H7 (cell line): ENCODE measurements at regions not wholly inside any gene's neighbourhood (a gene's known extent, or its start where the extent isn't known, plus 50 kb on each side); places are given as distances from the start of the nearest gene placed in this dataset.

Source experiments
- DNase-seq: peaks from one replicate; pipeline ENCODE4 v3.0.0; 2012
- H3K27me3 ChIP-seq: 2 replicates; pipeline ENCODE4 v1.6.0; 2011; ENCODE audit warnings: mild to moderate bottlenecking, low read length; ENCODE audit not compliant: control insufficient read depth, insufficient read depth
- H3K36me3 ChIP-seq: replicated peaks from 2 replicates; pipeline ENCODE4 v1.5.1; 2011; ENCODE audit warnings: low read length; ENCODE audit not compliant: control insufficient read depth, insufficient read depth
- H3K4me3 ChIP-seq: 2 replicates; pipeline ENCODE4 v1.5.1; 2011; ENCODE audit warnings: low read depth, mild to moderate bottlenecking, control low read depth, low read length, moderate library complexity; ENCODE audit not compliant: insufficient read depth

GRCh38 chr2:30355306-30355705, 91.7 kb upstream of the LCLAT1 start:
- DNase-seq = no peak
- Histone ChIP-seq H3K27me3 (no peaks in the 10 kb centered on the region), H3K36me3 (no peaks in the 10 kb centered on the region), H3K4me3 (no peak overlapping the region)

- no peak overlapping the region for H3K4me3 ChIP-seq
- DNase-seq = no peak
- no peaks in the 10 kb centered on the region for H3K27me3 ChIP-seq
- no peaks in the 10 kb centered on the region for H3K36me3 ChIP-seq
Observed at GRCh38 chr2:30356071-30356470, 91.0 kb upstream of the LCLAT1 start.

GRCh38 chr2:30356776-30357175, 90.3 kb upstream of the LCLAT1 start:
- Histone ChIP-seq H3K4me3 (no peak overlapping the region), H3K36me3 (no peaks in the 10 kb centered on the region), H3K27me3 (no peaks in the 10 kb centered on the region; the same call in 1 of the 2 replicates)
- no peak for DNase-seq

- H3K27me3 ChIP-seq = no peaks in the 10 kb centered on the region; the same call in 1 of the 2 replicates
- H3K4me3 ChIP-seq = no peak overlapping the region
- no peaks in the 10 kb centered on the region for H3K36me3 ChIP-seq
- no peak for DNase-seq
Observed at GRCh38 chr2:30358351-30358750, 88.7 kb upstream of the LCLAT1 start.

GRCh38 chr2:30358842-30359241, 88.2 kb upstream of the LCLAT1 start:
- H3K36me3 ChIP-seq = no peaks in the 10 kb centered on the region
- no peak overlapping the region for H3K4me3 ChIP-seq
- H3K27me3 ChIP-seq = no peaks in the 10 kb centered on the region; the same call in 1 of the 2 replicates
- no peak for DNase-seq

- Histone ChIP-seq H3K36me3 (no peaks in the 10 kb centered on the region), H3K27me3 (no peaks in the 10 kb centered on the region; the same call in 1 of the 2 replicates), H3K4me3 (no peak overlapping the region)
- DNase-seq = no peak
Observed at GRCh38 chr2:30359644-30360167, 87.3 kb upstream of the LCLAT1 start.

GRCh38 chr2:30361751-30362394, 85.2 kb upstream of the LCLAT1 start:
- Histone ChIP-seq H3K36me3 (no peaks in the 10 kb centered on the region), H3K4me3 (no peak overlapping the region), H3K27me3 (no peaks in the 10 kb centered on the region; the same call in 1 of the 2 replicates)
- no peak for DNase-seq

- no peak overlapping the region for H3K4me3 ChIP-seq
- no peaks in the 10 kb centered on the region for H3K36me3 ChIP-seq
- no peak for DNase-seq
- H3K27me3 ChIP-seq = no peaks in the 10 kb centered on the region; the same call in 1 of the 2 replicates
Observed at GRCh38 chr2:30362468-30363081, 84.5 kb upstream of the LCLAT1 start.

GRCh38 chr2:30363406-30363805, 83.6 kb upstream of the LCLAT1 start:
- H3K4me3 ChIP-seq = no peak overlapping the region
- no peak for DNase-seq
- H3K27me3 ChIP-seq = no peaks in the 10 kb centered on the region; the same call in 1 of the 2 replicates

GRCh38 chr2:30365201-30365600, 81.8 kb upstream of the LCLAT1 start:
- no peak overlapping the region for H3K4me3 ChIP-seq
- no peaks in the 10 kb centered on the region; the same call in 1 of the 2 replicates for H3K27me3 ChIP-seq
- no peak for DNase-seq
- no peaks in the 10 kb centered on the region for H3K36me3 ChIP-seq

More at GRCh38 chr2:30363406-30363805, 83.6 kb upstream of the LCLAT1 start:
- no peaks in the 10 kb centered on the region for H3K36me3 ChIP-seq

GRCh38 chr2:30366199-30366691, 80.8 kb upstream of the LCLAT1 start:
- no peak for DNase-seq
- no peaks in the 10 kb centered on the region; the same call in 1 of the 2 replicates for H3K27me3 ChIP-seq
- H3K4me3 ChIP-seq = no peak overlapping the region
- H3K36me3 ChIP-seq = no peaks in the 10 kb centered on the region

- Histone ChIP-seq H3K4me3 (no peak overlapping the region), H3K36me3 (no peaks in the 10 kb centered on the region), H3K27me3 (no peaks in the 10 kb centered on the region)
- DNase-seq = no peak
Observed at GRCh38 chr2:30367232-30368070, 79.6 kb upstream of the LCLAT1 start.

- H3K36me3 ChIP-seq = no peaks in the 10 kb centered on the region
- H3K27me3 ChIP-seq = no peaks in the 10 kb centered on the region
- DNase-seq = no peak
- H3K4me3 ChIP-seq = no peak overlapping the region
Observed at GRCh38 chr2:30368258-30368657, 78.8 kb upstream of the LCLAT1 start.

GRCh38 chr2:30371028-30371689, 75.9 kb upstream of the LCLAT1 start:
- no peak overlapping the region for H3K4me3 ChIP-seq
- no peak for DNase-seq
- no peaks in the 10 kb centered on the region for H3K36me3 ChIP-seq

More at GRCh38 chr2:30371028-30371689, 75.9 kb upstream of the LCLAT1 start:
- H3K27me3 ChIP-seq = no peaks in the 10 kb centered on the region
